ENCODE measurements at regions not wholly inside any gene's neighbourhood (a gene's known extent, or its start where the extent isn't known, plus 50 kb on each side); places are given as distances from the start of the nearest gene placed in this dataset.

- TF ChIP-seq POLR2AphosphoS5 (IDR thresholded peaks at IDR 0.05; ENCODE audit: low read depth, low read length), result no peak
- TF ChIP-seq POLR2A (IDR thresholded peaks at IDR 0.05; ENCODE audit: low read depth, low read length), result no peak
- no peak for TF ChIP-seq POU2F2 (IDR thresholded peaks at IDR 0.05; ENCODE audit: low read depth, low read length)
These were observed 556.0 kb upstream of the JAG1 start for GRCh38 chr20:11229772-11230171.
